Vagina (tissue), 2 donors: ENCODE measurements at regions not wholly inside any gene's neighbourhood (a gene's known extent, or its start where the extent isn't known, plus 50 kb on each side); places are given as distances from the start of the nearest gene placed in this dataset.
"Not testable (repeated sequence)": the region's sequence is repeated elsewhere in the genome, so short reads cannot be mapped to it uniquely, and the experiment has no call there.

Experiments
- CTCF ChIP-seq, 3 experiments: fragments of 450-650 bp in 2 of 3; fragments of 200-600 bp in 1 of 3; sonication (generic) in 1 of 3; IDR thresholded peaks; one replicate each; pipeline ENCODE4 v1.5.1; 2017 to 2019; ENCODE audit warnings: antibody characterized with exemption in 3 of 3, mild to moderate bottlenecking in 2 of 3, moderate library complexity in 2 of 3
- POLR2A ChIP-seq, 2 donors: fragments of 450-650 bp; IDR thresholded peaks; one replicate each; pipeline ENCODE4 v1.6.1; 2017; ENCODE audit warnings: antibody characterized with exemption in 2 of 2, mild to moderate bottlenecking in 2 of 2, moderate library complexity in 2 of 2
- POLR2AphosphoS5 ChIP-seq, 2 donors: sonication (generic); formaldehyde crosslinking; IDR thresholded peaks; one replicate each; pipeline ENCODE4 v1.9.0; 2017; ENCODE audit warnings: antibody characterized with exemption in 2 of 2, mild to moderate bottlenecking in 2 of 2, low read depth in 1 of 2; ENCODE audit not compliant: insufficient read depth in 1 of 2

- not testable (repeated sequence) for TF ChIP-seq CTCF (IDR thresholded peaks at IDR 0.05); POLR2AphosphoS5 (IDR thresholded peaks at IDR 0.05; ENCODE audit: insufficient read depth in 1 of 2, low read depth in 1 of 2); POLR2A (IDR thresholded peaks at IDR 0.05)
Observed at GRCh38 chr15:77895145-77895544, 182.4 kb downstream of the TBC1D2B start.
